ENCODE measurements at regions not wholly inside any gene's neighbourhood (a gene's known extent, or its start where the extent isn't known, plus 50 kb on each side); places are given as distances from the start of the nearest gene placed in this dataset.

GRCh38 chr5:152551061-152551460, 146.0 kb upstream of the NMUR2 start:
- no peaks in the 10 kb centered on the region for H3K9me3 ChIP-seq (ENCODE audit: control insufficient read depth, low read length)
- H3K4me3 ChIP-seq (ENCODE audit: low read length), result no peak overlapping the region
- Mint-ChIP-seq H3K4me3 (no peak overlapping the region), H3K27me3 (ENCODE audit: insufficient read depth) (peaks cover 6% of the 10 kb centered on the region), H3K27ac (no peak overlapping the region), H3K9me3 (no peaks in the 10 kb centered on the region), H3K36me3 (ENCODE audit: low read depth) (no peaks in the 10 kb centered on the region), H3K4me1 (no peaks in the 10 kb centered on the region)
- no peak for DNase-seq
- H3K9ac ChIP-seq (ENCODE audit: extremely low read depth, low read length, poor library complexity, severe bottlenecking), result no peak overlapping the region
- peaks cover 5% of the 10 kb centered on the region for H3K27me3 ChIP-seq (ENCODE audit: control insufficient read depth, insufficient read depth, low read length, poor library complexity, severe bottlenecking)
- H3K27ac ChIP-seq (ENCODE audit: low read depth, low read length), result no peak overlapping the region
- no peaks in the 10 kb centered on the region for H3K36me3 ChIP-seq (ENCODE audit: control insufficient read depth, insufficient read depth, low read length)
- no peak for TF ChIP-seq CTCF (conservative IDR thresholded peaks at IDR 0.05)
- no peaks in the 10 kb centered on the region for H3K4me1 ChIP-seq (ENCODE audit: control insufficient read depth, insufficient read depth, low read length)

- no peaks in the 10 kb centered on the region for H3K27me3 Mint-ChIP-seq (ENCODE audit: insufficient read depth)
Measured at GRCh38 chr5:152556784-152557183, 151.7 kb upstream of the NMUR2 start.

GRCh38 chr5:152560512-152561137, 155.5 kb upstream of the NMUR2 start:
- Mint-ChIP-seq H3K27ac (no peak overlapping the region), H3K4me3 (no peak overlapping the region), H3K4me1 (no peaks in the 10 kb centered on the region), H3K9me3 (peaks cover 4% of the 10 kb centered on the region), H3K27me3 (ENCODE audit: insufficient read depth) (no peaks in the 10 kb centered on the region), H3K36me3 (ENCODE audit: low read depth) (no peaks in the 10 kb centered on the region)
- H3K27ac ChIP-seq (ENCODE audit: low read depth, low read length), result no peak overlapping the region
- peaks cover 22% of the 10 kb centered on the region for H3K9me3 ChIP-seq (ENCODE audit: control insufficient read depth, low read length)
- peak; percentile 94 for TF ChIP-seq CTCF (conservative IDR thresholded peaks at IDR 0.05)
- 19 to 50% methylated on average over 4 to 6 of the region's 6 CpGs for WGBS, 2 experiments (ENCODE audit: insufficient coverage in 1 of 2, insufficient read length in 1 of 2)
- no peak overlapping the region for H3K4me3 ChIP-seq (ENCODE audit: low read length)
- H3K36me3 ChIP-seq (ENCODE audit: control insufficient read depth, insufficient read depth, low read length), result no peaks in the 10 kb centered on the region
- DNase-seq, result peak; percentile 91
- H3K4me1 ChIP-seq (ENCODE audit: control insufficient read depth, insufficient read depth, low read length), result no peaks in the 10 kb centered on the region
- no peaks in the 10 kb centered on the region for H3K27me3 ChIP-seq (ENCODE audit: control insufficient read depth, insufficient read depth, low read length, poor library complexity, severe bottlenecking)
- no peak overlapping the region for H3K9ac ChIP-seq (ENCODE audit: extremely low read depth, low read length, poor library complexity, severe bottlenecking)

More at GRCh38 chr5:152556784-152557183, 151.7 kb upstream of the NMUR2 start:
- Histone ChIP-seq H3K27me3 (ENCODE audit: control insufficient read depth, insufficient read depth, low read length, poor library complexity, severe bottlenecking) (no peaks in the 10 kb centered on the region), H3K9ac (ENCODE audit: extremely low read depth, low read length, poor library complexity, severe bottlenecking) (no peak overlapping the region), H3K36me3 (ENCODE audit: control insufficient read depth, insufficient read depth, low read length) (no peaks in the 10 kb centered on the region), H3K9me3 (ENCODE audit: control insufficient read depth, low read length) (no peaks in the 10 kb centered on the region), H3K4me3 (ENCODE audit: low read length) (no peak overlapping the region), H3K27ac (ENCODE audit: low read depth, low read length) (no peak overlapping the region), H3K4me1 (ENCODE audit: control insufficient read depth, insufficient read depth, low read length) (no peaks in the 10 kb centered on the region)
- H3K4me1 Mint-ChIP-seq, result no peaks in the 10 kb centered on the region
- H3K27ac Mint-ChIP-seq, result no peak overlapping the region
- WGBS, 2 experiments (ENCODE audit: insufficient coverage in 1 of 2, insufficient read length in 1 of 2), result 63 to 79% methylated on average over 3 of the region's 4 CpGs
- DNase-seq, result no peak
- no peaks in the 10 kb centered on the region for H3K36me3 Mint-ChIP-seq (ENCODE audit: low read depth)
- no peak overlapping the region for H3K4me3 Mint-ChIP-seq
- no peaks in the 10 kb centered on the region for H3K9me3 Mint-ChIP-seq
- TF ChIP-seq CTCF (conservative IDR thresholded peaks at IDR 0.05), result no peak

All from endodermal cell (in vitro differentiated cells).